CD4-positive, alpha-beta T cell treated with Interleukin-17A for 1 hour (primary cell): ENCODE measurements at regions not wholly inside any gene's neighbourhood (a gene's known extent, or its start where the extent isn't known, plus 50 kb on each side); places are given as distances from the start of the nearest gene placed in this dataset.

Experiments used
- DNase-seq: peaks from one replicate; pipeline ENCODE4 v3.0.0-alpha.2; 2020

DNA sequence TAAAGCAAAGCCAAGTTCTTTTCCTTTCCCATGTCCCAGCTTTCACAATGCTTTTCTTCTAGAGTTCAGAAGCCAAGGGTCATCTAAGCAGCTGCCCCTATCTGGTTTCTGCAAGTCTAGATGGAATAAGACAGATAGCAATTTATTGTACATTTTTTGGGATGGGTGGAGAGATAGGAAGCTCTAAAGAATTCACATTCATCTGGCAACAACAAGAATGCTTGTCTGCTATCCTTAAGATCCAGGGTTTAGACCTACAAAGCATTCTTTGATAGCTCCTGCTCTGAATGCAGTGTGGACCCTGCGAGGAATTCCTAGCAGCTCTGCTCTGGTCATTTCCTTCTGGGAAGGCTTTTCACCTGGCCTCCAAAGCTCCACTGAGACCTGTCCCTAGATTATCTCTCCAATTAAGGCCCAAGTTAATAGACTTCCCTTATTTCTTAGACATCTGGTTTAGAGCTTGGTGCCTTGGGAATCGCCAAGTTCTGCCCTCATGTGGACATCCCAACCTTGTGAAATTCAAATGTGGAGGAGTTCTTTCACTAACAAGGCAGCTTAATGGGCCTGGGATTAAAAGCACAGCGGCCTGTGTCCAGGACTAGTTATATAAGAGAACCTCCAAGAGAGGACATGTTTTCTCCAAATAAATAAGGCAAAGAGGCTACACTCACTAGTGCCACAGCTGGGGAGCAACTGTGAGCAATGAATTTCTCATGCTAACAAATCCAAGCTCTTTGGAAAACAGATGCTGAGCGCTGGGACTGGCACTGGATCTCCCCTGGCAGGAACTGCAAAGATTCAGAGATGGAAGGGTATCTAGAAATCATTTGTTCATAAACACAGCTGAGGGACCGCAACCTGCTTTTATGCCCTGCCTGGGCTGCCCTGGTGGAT, 384.5 kb upstream of the DDHD1 start:
- DNase-seq = no peak

DNA sequence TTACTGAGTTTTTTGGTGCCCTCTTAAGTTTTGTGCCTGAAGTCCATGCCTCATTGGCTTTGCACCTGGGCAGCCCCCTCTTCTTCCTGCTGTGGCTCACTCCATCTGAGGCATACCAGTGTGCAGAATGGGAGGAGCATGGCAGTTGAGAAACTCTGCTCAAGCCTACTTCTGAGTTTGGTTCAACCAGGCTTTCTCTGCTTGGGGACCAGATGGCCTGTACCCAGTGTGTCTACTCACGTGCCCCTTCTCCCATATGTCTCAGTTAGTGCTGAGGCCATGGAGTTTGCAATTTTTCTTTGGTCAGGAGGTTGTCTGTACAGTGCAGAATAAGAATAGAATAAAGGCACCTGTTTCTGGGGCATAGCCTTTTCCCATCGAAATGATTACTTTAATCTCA, 383.3 kb upstream of the DDHD1 start:
- no peak for DNase-seq

DNA sequence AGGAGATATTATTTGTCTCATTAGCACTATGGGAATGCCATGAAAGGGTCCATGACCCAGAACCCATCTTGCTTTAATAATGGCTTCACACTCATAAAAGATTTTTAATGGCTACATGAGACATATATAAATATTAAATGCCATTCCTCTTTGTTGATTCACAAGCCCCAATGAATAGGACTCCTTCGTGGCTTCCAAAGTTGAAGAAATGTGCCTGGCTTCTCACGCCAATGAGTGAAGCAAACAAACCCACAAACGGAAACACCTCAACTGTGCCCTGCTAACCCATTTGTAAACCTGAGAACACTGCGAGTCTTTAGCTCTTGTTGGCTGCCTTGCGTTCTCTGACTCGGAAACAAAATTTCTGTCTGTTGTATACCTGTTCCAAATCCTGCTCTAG, 381.7 kb upstream of the DDHD1 start:
- no peak for DNase-seq

DNA sequence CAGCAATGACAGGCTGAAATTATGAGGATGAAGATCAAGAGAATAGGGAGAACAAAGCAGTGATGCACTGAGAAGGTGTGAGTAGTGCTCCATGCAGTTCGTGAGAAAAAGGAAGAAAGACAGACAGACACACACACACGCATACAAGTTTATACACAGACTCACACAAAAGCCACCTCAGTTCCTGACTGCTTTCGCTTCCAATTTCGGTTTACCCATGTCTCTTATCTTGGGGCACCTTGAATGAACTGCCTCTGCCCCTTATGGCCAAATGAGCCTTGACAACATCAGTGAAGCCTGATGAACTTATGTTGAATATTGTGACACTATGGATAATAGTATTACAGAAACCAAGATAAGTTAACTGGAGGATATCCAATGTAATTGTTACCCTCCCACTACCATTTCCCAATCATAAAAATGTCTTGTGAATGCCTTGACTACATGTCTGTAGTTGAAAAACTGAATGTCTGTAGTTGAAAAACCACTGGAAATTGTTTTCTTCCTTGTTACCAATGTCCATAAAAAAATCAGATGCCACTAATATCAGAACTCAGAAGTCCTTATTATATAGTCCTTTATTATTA, 380.4 kb upstream of the DDHD1 start:
- DNase-seq = no peak

DNA sequence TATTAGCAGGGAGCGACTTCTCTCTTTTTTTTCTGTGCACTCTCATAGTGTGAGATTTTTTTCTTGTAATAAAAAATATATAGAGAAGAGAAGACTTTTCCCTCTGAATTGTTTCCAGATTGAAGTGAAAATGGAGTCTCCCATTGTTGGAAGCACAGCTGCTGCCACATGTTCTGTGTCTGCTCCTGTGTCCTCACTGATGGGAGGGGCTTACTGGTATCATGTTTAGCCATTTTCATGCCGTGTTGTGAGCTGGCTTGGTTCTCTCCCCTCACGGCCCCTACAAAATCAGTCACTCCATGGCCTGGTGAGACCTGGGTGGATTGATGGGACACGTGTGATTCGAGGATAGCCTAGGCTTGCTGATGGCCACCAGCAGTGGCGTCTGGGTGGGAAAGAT, 379.7 kb upstream of the DDHD1 start:
- DNase-seq = no peak

DNA sequence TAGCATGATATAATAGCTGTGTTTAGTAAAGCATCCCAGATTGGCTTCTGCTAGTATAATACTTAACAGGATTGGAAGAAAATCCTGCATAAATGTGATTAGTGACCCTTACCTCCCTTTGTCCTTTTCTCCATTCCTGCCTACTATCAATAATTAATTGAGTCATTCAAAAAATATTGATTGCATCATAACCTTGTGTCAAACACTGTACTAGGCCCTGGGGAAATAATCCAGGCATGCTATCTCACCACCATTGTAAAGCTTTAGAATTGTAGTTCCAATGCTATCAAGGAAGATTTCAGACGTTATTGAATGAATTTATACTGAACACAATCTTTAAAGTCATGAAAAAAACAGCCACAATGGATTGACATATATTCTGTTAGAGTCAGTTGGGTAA, 378.6 kb upstream of the DDHD1 start:
- DNase-seq = no peak

DNA sequence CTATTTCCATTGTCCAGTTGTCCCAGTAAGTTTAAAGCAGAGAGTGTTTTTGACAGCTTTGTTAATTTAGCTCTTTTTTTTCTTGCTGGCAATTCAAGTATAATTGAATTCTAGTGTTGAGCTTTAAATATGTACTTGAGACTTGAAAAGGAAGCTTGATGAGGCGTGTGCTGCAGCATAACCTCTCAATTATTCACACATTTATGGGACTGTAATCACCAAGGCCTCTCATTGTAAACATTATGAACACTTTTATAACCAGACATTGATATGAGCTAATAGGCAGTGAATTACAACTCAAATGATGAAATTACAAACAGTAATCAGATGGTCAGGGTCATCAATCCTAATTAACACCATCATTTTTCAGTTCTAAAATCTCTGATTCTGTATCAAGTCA, 378.0 kb upstream of the DDHD1 start:
- no peak for DNase-seq

DNA sequence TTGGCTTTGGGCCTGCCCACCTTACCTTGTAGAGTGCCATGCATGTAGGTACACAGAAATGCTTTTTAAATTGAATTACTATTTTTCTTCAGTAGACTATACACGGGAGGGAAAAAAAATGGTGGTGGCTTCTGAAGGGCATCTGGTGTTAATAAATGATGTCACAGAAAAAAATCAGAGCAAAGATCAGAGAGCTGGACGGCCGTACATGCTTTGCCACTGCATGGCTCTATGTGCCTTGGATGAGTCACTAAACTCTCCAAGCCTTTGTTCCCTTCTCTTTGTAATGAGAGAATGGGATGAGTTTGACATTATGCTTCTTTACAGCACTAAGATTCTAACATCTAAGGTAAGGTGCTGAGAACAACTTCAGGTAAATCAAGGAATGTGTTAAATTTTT, 376.4 kb upstream of the DDHD1 start:
- no peak for DNase-seq

DNA sequence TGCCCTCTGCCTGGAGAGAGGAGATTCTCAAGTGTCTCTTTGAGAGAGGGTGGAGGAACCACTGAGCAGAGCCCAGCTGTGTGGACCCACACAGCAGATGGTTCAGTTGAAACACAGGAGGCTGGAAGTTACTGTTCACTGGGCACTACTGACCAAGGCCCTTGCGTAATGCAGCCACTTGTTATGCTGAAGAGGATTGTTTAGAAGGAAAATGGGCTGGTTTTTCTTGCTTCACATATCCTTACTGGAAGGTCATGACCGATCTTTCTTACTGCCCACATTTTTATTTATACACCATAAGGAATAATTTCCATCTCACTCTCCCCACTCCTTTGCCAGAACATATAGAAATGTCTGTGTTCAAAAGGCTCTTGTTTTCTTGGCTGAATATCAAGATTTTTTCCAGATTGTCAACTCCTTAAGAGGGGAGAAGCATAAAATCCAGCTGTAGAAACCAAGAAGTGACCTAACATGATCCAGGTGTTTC, 375.1 kb upstream of the DDHD1 start:
- no peak for DNase-seq

DNA sequence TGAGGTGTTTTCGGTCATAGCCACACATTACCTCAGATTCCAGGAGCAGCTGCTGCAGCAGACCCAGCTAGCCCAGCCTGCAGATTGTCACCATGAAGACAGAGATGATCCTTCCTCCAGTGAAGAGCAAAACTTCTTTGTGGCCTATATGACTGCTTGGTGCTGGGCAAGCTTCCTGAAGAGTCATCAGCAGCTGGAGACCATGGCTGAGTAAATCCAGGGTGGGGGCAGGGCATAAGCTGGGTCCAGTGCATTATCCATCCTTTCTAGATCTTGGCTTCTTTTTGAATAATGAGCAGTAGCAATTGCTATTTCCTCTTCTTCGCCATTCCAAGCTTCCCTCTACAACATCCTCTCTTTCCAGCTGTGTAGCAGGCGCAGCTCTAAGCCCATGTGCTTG, 373.1 kb upstream of the DDHD1 start:
- no peak for DNase-seq

DNA sequence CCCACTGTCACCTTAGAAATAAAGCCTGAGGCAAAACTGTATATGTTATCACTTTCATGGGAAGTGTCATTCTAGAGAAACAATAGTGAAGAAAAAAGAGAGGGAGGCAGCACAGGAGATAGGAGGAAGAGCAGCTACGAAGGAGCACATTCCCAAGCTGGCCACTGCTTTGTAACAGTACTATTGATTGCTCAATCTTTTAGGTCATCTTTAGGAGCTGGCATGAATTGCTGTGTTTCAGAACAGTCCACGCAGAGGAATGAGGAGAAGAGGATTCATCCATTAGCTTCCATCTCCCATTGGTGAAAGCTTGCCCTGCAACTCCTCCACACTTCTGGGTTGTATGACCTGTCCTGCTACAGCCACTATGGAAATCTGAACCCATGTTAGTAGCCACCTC, 372.5 kb upstream of the DDHD1 start:
- DNase-seq = no peak

DNA sequence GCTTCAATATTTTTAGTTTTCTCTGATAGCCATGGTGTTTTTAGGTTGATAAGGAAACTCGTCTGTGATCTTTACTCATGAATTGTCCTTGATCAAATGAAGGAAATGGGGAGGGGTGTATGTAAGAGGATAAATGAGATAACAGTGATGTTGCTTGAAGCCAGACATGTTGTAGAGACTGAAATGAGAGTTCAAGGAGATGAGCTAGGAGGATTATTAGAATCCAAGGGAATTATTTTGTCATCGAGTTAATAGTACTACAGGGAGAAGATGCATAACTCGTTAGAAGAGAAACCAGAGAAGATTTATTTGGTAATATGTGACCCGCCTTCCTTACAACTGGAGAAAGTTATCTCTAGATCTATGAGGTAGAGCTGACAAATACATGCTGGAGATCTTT, 371.3 kb upstream of the DDHD1 start:
- DNase-seq = no peak

DNA sequence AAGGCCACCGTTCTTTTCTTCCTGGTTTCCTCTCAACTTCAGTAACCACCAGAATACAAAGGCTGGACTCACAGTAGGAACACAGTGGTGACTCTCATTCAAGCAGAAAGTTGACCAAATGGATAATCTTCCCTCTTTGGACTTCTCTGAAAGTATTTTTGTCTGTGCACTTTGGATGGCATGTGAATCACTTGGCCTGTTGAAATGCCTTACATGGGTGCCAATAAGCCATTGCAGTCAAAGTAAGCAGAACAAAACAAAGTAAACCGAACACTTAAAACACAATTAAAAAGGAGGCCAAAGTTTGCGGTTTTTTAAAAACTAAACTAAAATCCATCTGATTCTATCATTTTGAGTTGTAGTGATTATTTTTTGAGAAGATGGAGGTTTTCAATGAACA, 370.1 kb upstream of the DDHD1 start:
- DNase-seq = no peak

DNA sequence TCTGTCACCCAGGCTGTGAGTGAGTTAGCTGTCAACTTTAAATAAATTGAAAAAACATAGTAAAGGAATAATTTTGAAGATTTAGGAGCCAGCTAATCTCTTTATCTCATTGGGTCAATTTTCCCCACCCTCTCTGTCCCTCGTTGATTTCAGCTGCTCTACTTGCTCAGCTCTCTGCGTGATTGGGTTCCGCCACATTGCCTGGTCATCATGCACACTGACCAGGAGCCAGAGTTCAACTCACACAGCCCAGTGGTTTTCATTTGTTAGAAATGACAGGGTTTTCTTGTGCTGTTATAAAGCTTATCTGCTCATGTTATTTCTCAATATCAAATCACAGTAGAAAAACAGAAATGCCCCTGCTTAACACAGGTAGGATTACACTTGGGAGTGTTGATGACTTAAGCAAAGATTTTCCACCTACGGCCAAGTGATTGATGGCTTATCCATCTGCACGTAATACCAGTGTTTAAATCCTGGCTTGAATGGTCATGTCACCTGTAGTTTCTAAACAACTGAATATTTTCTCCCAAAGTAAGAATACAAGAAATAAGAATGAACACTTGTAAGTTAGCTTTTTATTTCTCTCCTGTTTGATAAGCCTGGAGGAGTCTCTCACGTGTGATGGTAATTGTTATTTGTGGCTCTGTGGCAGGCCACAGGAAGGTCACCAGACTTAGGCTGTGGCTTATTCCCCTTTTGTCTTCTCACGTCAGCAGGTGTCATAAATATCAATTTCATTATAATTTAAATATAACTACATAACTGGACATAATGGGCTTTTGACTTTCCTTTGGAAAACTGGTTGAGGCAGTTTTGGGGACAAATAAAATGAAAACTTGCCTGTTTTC, 367.2 kb upstream of the DDHD1 start:
- DNase-seq = no peak

DNA sequence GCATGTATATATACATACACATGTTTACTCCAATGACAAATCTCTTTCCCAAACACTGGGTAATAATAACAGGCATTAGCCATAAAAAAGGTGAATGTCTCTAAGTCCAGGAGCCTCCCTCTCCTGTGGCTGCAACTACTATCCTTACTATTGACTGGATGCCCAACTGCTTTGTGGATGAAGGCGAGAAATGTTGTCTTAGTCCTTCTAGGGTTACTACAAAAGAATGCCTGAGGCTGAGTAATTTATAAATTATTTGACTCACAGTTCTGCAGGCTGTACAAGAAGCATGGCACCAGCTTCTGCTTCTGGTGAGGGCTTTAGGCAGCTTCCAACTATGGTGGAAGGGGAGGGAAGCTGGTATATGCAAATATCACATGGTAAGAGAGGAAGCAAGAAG, 366.0 kb upstream of the DDHD1 start:
- DNase-seq = no peak

DNA sequence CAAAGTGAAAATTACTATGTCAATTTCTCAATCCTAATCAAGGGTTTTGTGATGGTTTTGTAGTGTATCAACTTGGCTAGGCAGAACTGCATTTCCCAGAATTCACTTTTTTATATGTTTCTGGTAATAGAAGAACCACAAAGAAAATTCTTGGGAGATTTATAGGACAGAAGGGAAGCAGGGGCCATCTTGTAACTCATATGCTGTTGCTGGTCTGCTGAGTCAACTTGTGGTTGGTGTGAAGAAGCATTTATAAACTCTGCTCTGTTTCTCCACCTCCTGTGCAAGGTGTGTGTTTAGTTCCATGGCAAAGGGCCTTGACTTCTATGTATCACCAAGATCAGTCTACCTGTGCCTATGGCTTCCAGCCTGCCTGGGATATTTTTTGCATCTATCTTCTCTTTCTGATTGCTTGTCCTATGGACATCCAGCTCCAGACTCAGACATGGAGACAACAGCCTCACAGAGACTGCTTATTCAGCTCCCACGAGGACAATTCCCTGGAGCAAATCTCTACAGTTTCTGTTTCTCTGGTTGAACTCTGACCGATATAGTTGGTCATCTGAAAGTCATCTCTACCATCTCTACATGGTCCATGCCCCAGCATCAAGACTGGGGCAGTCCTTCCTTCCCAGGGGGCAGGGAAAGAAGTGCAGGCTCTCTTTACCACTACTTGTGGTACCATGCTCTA, 364.3 kb upstream of the DDHD1 start:
- no peak for DNase-seq

DNA sequence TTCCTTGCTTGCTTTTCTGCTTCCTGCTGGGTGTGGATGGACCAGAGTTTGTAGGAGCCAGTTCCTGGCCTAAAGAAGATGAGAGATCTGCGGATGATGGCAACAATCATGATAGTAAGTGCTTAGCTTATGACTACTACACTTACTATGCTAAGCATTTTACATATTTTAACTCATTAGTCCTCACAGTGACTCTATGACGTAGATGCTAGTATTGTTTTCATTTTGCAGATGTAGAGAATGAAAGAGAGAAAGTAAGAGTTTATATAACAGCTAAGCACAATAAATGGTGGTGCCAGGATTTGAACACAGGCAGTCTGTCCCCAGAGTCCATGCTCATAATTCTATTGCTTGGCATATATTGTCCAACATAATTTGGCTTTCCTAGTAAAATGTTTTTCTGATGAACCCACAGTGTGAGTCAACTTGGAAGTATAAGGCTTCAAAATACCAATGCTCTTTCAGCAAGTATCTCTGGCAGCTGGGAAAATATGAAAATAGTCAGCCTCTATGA, 363.2 kb upstream of the DDHD1 start:
- no peak for DNase-seq

DNA sequence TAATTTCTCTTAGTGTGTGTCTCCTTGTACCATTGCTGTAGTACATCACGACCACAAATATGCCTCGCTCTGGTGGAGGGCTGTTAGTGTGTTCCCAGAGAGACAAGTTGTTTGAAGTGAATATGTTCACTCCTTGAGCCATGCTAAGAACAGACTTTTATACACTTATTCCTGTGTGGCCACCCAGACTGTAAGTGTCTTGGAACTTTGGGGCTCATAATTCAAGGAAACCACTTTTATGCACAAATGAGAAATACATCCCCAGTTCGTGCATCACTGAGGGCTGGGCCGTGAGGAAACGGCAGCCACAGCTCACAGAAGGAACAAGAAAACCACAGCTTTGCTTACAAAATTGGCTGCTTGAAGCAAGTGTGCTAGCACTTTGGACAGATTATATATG, 362.2 kb upstream of the DDHD1 start:
- DNase-seq = no peak

DNA sequence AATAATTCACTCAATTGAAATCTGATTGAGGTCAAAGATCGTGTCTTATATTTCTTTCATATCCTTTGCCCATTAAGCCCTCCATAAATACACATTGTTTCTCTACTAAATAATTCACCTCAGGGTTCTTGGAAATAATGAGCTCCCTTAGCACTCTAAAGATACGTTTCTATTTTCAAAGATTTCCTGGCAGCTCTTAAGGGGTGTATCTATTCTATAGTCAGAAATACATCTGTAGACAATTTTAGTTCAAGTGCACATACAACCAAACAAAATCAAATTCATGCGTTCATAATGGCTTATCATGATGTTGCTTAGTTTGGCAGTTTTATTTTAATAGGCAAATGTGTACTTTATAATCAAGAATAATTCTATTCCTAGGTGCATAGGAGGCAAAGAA, 361.1 kb upstream of the DDHD1 start:
- DNase-seq = no peak

DNA sequence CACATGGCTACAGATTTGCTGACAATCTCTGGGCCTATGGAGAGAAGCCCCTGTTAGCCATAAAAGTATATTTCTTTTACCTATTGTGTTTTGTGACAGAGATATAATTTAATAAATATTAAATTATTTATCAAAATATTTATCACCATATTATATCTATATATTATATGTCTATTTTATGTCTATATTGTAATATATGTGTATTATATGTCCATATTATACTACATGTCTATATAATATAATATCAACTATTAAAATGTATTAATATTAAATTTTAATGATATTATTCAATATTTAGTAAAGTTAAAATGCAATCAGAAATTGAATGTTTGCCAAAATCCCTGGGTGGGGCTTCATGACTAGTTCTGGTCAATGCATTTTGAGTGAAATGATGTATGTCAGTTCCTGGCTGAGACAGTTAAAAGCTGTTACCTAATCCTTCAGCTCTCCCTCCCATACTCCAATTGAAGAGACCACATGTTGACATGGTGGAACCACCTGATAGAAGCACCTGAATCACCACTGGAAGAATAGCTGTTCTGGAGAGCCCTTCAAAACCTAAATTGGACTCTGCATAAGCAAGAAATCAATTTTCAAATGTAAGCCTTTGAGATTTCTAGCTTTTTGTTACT, 357.3 kb upstream of the DDHD1 start:
- DNase-seq = no peak

DNA sequence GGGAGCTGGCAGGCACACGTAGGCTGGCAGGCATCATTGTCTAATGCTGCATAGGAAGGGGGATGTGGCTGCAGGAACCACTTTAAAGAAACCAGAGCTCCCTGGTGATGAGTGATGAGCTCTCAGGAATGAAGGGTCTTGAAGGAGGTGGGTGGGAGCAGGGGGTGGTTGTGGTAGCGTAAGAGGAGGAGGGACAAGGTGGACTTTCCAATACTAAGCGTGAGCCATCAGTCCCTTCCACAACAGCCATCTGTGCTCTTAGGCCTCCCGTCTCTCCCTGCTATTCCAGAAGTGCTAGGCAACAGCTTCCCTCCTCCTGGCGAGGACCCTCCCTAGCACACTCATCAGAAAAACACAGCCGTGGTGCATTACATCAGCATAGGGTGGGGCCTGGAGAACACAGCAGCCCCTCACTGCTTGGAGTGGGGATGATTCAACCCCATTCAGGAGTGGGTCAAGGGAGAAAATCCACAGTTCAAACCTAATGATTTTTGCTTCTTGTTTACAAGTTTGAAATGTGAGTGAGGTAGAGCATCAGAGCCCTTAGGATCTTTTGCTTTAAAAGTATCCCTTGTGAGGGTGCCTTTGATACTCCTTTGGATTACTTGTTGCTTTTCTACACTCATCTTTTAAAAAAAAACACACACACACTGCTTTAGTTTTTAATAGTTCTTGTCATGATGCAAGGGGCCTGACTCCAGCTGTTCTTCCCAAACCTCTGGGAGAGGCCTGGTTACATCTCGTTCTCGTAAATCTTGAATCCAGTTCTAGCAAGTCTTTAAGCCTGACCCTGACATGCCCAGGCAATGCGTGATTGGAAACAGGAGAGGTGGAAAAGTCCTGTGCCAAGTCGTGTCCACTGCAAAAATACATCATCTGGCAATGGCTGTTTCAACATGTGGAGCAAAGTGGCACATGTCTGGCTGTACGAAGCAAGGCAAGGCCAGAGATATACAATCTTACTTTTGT, 356.4 kb upstream of the DDHD1 start:
- no peak for DNase-seq
